ENCODE measurements at regions not wholly inside any gene's neighbourhood (a gene's known extent, or its start where the extent isn't known, plus 50 kb on each side); places are given as distances from the start of the nearest gene placed in this dataset.

GRCh38 chr6:127030836-127031235 lies 87.6 kb upstream of the RSPO3 start:
- TF ChIP-seq CTCF (IDR thresholded peaks at IDR 0.05) (no peak), POLR2A (IDR thresholded peaks at IDR 0.05) (no peak), EP300 (IDR thresholded peaks at IDR 0.05) (no peak)
